ENCODE measurements at regions not wholly inside any gene's neighbourhood (a gene's known extent, or its start where the extent isn't known, plus 50 kb on each side); places are given as distances from the start of the nearest gene placed in this dataset.
A peak's percentile ranks its signal among the peaks of the same experiment; 100 is the strongest.

GRCh38 chr10:111357859-111358258 lies 281.0 kb downstream of the ADRA2A start:
- no peak for DNase-seq

DNA sequence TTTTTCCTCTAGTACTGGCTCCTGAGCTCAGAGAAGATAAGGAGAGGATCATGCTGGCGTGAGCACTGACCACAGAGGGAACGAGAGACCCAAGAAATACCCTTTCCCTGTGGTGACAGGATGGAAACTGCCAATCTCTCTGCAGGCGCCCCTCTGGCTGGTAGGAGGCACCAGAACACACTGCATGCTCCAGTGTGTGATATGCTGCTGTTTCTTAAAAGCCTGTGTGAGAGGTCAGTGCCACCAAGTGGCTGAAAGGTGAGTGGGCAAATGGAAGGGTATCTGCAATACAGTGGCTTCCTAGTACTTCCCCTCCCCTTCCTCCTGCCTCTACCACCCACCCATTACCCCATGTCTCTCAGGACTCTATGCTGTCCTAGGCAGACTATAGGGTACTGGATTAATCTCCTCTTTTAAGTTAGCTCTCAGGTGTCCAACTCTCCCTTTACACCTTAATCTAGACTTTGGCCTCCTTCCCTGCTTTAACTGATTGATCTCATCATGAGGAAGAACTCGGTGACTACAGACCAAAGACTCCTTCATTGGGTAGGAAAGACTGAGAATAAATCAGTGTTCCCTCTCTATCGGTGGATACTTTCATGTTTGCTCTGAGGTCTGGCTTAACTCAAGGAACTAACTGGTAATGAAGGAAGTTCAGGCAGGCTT lies 283.6 kb downstream of the ADRA2A start:
- DNase-seq: peak; percentile 50

DNA sequence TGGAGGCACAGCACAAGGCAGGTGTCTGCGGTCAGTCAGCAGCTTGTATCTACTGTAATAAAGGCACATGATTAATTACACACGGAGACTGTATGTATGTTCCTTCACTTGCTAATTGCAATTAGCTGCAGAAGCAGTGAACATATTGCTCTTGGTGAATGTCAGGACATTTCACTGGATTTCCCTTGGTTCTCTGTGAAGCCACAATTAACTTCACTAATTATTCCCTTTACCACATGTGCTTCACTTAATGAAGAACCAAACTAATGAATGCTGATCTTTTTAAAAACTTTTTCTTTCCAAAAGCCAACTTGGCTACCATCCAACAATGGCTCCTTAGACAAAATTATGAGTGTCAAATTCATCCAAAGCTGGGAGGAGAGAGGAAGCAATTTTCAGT lies 290.7 kb downstream of the ADRA2A start:
- DNase-seq: no peak

GRCh38 chr10:111370101-111370500 lies 293.3 kb downstream of the ADRA2A start:
- no peak for DNase-seq

DNA sequence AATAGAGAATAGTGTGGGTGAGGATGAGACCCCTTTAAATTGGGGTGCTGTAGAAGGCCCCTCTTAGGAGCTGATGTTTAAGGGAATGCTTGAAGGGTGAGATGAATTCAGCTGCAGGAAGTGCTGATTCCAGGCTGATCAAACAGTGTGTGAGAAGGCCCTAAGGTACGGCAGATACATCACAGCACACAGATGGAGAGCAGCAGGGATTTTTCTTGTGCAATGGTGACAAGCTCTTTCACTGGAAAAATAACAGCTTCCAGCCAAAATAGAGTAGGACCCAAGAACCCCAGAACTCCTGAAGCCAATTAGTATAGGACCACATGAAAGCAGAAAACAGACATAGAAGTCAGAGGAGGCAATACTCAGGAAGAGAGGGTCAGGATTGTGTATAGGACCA lies 296.9 kb downstream of the ADRA2A start:
- no peak for DNase-seq

DNA sequence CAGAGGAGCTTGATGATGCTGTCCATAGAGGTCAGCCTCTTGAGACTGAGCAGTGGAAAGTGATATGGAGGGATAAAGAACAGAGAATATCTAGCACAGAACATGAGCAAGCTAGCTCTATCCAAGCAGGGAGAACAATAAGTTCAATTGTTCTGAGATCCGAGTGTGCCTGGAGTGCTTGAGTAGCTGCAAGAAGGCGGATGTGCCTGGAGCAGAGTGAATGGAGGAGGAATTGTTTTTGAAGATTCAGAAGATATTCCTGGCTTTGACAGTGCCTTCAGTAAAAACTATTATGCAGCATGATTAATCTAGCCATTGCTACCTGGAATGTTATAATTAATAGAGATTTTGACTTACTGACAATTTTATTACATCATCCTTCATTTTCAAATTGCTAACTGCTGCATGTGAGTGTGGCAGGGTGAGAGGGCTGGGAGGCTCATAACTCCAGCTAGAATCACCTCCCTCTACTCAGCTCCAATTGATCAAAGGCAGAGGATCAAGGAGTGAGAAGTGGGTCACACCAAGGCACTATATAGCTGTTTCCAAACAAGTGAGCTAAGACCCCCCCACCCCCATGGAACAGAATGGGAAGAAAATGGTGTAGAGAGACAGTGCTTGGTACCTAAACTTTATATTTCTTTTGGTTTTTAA lies 302.8 kb downstream of the ADRA2A start:
- no peak for DNase-seq

- no peak for DNase-seq
Observed at GRCh38 chr10:111384556-111384955, 307.7 kb downstream of the ADRA2A start.

DNA sequence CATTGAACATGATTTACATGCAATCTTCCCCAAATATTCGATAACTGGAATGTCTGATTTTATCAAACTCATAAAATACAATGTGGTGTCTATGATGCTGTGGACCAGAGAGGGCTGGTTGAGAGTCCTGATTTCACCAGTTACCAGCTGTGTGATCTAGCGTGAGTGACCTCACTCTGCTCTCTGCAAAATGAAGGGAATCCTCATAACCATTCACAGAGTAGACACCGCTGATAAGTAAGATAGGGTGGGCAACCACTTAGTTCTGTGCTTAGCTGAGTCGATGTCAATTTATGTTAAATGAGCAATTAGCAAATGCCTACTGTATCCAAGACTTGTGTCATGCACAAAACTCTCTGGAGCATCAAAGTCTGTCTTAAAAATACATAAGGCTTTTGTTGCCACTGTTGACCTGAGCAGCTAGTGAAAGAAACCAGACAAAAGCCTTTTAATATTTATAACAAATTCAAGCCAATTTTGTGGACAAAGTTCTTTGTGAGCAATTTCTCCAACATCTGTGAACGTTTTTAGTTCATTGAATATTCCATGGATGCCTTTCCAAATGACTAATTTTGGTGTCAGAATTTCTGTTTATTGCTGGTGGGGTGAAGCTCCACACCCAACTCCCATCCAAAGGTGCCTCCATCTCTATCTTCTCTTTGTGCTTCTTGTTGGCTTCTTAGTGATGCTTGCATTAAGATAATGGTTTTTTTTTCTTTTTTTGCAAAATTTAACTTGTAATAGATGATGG lies 314.2 kb downstream of the ADRA2A start:
- no peak for DNase-seq

GRCh38 chr10:111392159-111392558 lies 315.3 kb downstream of the ADRA2A start:
- DNase-seq: no peak

GRCh38 chr10:111392910-111393309 lies 316.1 kb downstream of the ADRA2A start:
- no peak for DNase-seq

GRCh38 chr10:111410740-111411139 lies 333.9 kb downstream of the ADRA2A start:
- DNase-seq: no peak

- DNase-seq: no peak
Observed at GRCh38 chr10:111425459-111425858, 348.6 kb downstream of the ADRA2A start.

DNA sequence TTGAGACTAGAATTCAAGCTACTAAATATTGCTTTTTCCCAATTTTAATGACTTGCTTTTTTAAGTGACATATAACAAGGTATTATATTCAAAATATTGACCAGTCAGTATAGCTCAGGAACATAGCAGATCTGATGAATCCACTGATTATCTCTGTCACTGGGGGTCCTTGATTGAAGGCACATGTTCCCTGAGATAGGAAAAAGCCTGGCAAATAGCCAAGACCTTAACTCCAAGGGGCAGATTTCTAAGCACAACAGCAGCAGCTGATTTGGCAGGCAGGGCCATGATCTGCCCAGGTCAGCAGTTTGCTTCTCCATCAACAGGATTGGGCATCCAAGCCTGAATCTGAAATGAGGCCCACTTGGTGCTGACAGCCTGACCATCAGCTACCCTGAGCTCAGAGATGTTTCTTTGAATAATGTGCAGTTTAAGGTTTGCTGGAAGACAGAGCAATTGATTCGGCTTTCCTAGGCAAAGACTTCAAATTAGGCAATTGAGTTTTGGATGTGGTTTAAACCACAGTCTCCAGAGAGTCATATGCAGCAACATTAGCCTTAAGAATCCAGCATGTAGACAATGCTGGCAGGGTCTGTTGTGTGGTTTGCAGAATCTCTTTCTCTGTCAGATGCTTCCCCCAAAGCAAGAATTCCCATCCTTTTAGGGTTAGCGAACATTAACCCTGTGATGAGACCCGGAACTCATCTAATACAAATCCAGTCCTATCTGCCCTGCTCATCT lies 352.6 kb downstream of the ADRA2A start:
- DNase-seq: no peak

DNA sequence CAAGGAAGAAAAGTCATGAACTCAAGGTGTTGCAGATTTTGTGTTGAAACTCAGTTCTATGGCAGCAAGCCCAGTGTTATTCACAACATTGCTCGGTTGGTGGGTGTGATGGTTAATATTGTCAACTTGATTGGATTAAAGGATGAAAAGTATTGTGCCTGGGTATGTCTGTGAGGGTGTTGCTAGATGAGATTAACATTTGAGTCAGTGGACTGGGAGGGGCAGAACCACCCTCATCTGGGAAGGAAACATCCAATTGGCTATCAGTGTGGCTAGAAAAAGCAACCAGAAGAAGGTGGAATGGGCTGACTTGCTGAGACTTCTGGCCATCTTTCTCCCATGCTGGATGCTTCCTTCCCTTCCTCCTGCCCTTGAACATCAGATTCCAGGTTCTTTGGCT lies 353.2 kb downstream of the ADRA2A start:
- no peak for DNase-seq

- no peak for DNase-seq
Observed at GRCh38 chr10:111432588-111432987, 355.8 kb downstream of the ADRA2A start.

- no peak for DNase-seq
Observed at GRCh38 chr10:111435871-111436270, 359.0 kb downstream of the ADRA2A start.

DNA sequence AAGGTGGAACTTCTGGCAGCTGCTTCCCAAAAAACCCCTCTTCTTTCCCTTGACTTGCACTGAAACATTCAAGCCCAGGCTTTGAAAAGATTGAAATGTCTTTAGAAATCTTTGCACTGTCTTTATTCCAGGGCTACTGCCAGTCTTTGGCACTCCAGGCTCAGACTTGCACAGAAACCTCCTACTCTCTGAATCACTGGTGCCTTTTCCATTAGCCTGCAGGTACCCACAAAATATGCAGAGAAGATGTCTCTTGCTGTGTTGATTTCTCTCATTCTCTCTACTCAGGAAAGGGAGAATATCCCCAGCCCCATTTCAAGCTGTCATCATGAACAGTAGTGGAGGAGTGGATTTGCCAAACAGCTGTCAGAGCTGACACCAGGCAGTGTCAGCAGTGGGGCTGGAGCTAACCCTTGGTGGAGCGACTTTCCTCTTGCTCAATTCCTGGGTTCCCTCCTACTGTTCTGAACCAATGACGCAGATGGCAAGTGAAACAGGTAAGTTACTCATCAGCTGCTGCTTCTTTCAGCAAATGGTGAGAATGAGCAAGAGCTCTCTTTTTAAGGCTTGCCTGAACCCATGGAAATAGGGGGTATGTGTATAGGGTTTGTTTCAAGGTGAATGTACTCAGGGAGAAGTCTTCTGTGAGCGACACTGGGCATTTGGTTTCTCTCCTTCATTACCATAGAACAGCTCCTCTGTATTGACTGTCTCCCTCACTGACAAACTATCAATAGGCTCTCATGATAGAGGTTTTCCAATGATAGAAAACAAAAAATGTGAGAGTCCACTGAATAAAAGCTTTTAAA lies 362.4 kb downstream of the ADRA2A start:
- DNase-seq: no peak

- DNase-seq: no peak
Observed at GRCh38 chr10:111440501-111440900, 363.7 kb downstream of the ADRA2A start.

GRCh38 chr10:111445667-111446066 lies 368.8 kb downstream of the ADRA2A start:
- no peak for DNase-seq

- no peak for DNase-seq
Observed at GRCh38 chr10:111446966-111447365, 370.1 kb downstream of the ADRA2A start.

DNA sequence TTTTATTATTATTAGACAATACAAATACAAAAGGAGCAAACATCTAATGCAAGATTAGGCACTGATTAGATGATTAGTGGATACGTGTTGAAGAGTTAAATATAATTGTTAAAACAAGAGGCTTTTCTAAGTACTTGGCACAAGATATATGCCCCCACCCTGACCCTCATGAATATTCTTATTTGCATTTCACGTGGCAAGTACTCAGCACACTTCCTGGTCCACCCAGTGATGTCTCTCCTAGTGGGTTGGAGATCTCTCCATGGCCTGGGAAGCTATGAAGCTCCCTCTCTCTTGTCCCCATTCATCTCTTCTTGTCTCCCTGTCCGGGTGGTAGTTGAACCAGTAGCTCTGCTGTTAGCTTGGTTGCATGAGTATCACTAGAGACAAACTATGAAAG lies 375.3 kb downstream of the ADRA2A start:
- DNase-seq: no peak

- no peak for DNase-seq
Observed at GRCh38 chr10:111455776-111456426, 379.1 kb downstream of the ADRA2A start.

All from NCI-H345 (cell line).